ENCODE measurements at regions not wholly inside any gene's neighbourhood (a gene's known extent, or its start where the extent isn't known, plus 50 kb on each side); places are given as distances from the start of the nearest gene placed in this dataset.

DNA sequence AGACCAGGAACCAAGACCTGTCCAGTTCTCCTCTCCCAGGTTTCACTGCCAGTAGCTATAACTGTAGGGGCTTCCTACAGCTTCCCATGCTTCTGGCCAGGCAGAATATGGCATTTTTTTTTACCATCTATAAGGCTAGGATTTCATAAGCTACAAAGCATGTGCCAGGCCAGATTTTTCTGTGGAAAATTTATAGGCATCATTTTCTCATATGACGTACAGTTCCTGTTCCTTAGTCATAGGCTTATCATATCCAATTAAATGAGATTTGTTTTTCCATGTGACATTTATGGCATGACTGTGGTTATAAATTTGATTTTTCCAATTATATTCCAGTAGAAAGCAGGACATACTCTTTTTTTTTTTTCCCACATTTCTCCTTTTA lies 208.6 kb upstream of the NPY start:
- Histone ChIP-seq H2AFZ (ENCODE audit: low read depth) (no peak overlapping the region), H3K27me3 (ENCODE audit: insufficient read depth) (no peaks in the 10 kb centered on the region), H3K9me3 (no peaks in the 10 kb centered on the region), H3F3A (replicated peaks; ENCODE audit: insufficient read depth) (no peaks in the 10 kb centered on the region), H3K4me1 (ENCODE audit: control insufficient read depth in 1 of 2, insufficient read depth in 2 of 2, low read depth in 1 of 2, low read length in 1 of 2) (peaks cover 0 to 4% of the 10 kb centered on the region in 2 experiments; a peak in 2 of 4 replicates), H3K4me2 (no peak overlapping the region), H3K4me3 (ENCODE audit: low read depth in 2 of 2, low read length in 1 of 2) (no peak overlapping the region), H3K79me2 (ENCODE audit: insufficient read depth) (no peaks in the 10 kb centered on the region), H3K9me2 (no peaks in the 10 kb centered on the region), H3K36me3 (replicated peaks in 1 of 2; ENCODE audit: control insufficient read depth in 1 of 2, insufficient read depth in 2 of 2, low read length in 1 of 2) (no peaks in the 10 kb centered on the region), H3K27ac (ENCODE audit: low read depth in 2 of 2, low read length in 1 of 2) (no peak overlapping the region), H3K9ac (no peak overlapping the region), H4K20me1 (ENCODE audit: insufficient read depth) (no peaks in the 10 kb centered on the region)
- WGBS (ENCODE audit: low lambda C conversion rate), result 19% methylated on average over 1 of the region's 1 CpG
- DNase-seq, result no peak
- ChIA-PET CTCF (interaction anchor here (0.6 to 1.0 kb wide), 2 partner anchors 137 to 209 kb away, joined by 3 read pairs; no protein-coding TSS in a partner anchor), POLR2A (no interaction called here)
- TF ChIP-seq NRF1 (IDR thresholded peaks at IDR 0.05; ENCODE audit: low read depth, low read length) (no peak), JUND (IDR thresholded peaks at IDR 0.05) (0 out of 2 replicates have a peak, but pooled peaks have one; percentile 26), POLR2AphosphoS5 (IDR thresholded peaks at IDR 0.05; ENCODE audit: low read depth, low read length) (no peak; the same call in 1 of the 2 replicates)
- TF ChIP-seq, protein P1, sequence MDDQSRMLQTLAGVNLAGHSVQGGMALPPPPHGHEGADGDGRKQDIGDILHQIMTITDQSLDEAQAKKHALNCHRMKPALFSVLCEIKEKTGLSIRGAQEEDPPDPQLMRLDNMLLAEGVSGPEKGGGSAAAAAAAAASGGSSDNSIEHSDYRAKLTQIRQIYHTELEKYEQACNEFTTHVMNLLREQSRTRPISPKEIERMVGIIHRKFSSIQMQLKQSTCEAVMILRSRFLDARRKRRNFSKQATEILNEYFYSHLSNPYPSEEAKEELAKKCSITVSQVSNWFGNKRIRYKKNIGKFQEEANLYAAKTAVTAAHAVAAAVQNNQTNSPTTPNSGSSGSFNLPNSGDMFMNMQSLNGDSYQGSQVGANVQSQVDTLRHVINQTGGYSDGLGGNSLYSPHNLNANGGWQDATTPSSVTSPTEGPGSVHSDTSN (IDR thresholded peaks at IDR 0.05), result peak; percentile 74

DNA sequence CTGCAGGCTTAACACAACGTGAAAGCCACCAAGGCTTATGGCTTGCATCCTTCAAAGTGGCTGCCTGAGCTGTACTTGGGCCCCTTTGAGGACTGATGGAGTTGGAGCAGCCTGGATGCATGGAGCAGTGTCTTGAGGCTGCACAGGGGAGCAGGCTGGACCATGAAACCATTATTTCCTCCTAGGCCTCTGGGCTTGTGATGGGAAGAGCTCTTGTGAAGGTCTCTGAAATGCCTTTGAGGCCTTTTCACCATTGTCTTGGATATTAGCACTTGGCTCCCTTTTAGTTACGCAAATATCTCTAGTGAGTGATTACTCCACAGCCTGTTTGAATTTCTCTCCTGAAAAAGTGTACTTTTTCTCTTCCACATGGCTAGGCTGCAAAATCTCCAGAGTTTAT lies 201.2 kb upstream of the NPY start:
- H3K9me3 ChIP-seq, result no peaks in the 10 kb centered on the region
- H3K27ac ChIP-seq (ENCODE audit: low read depth in 2 of 2, low read length in 1 of 2), result no peak overlapping the region
- DNase-seq, result no peak
- H3K36me3 ChIP-seq (replicated peaks in 1 of 2; ENCODE audit: control insufficient read depth in 1 of 2, insufficient read depth in 2 of 2, low read length in 1 of 2), result no peaks in the 10 kb centered on the region
- H3K4me3 ChIP-seq (ENCODE audit: low read depth in 2 of 2, low read length in 1 of 2), result no peak overlapping the region
- no peak overlapping the region for H3K9ac ChIP-seq
- no peaks in the 10 kb centered on the region for H4K20me1 ChIP-seq (ENCODE audit: insufficient read depth)
- no peaks in the 10 kb centered on the region for H3F3A ChIP-seq (replicated peaks; ENCODE audit: insufficient read depth)
- H3K79me2 ChIP-seq (ENCODE audit: insufficient read depth), result no peaks in the 10 kb centered on the region
- TF ChIP-seq, protein P2, sequence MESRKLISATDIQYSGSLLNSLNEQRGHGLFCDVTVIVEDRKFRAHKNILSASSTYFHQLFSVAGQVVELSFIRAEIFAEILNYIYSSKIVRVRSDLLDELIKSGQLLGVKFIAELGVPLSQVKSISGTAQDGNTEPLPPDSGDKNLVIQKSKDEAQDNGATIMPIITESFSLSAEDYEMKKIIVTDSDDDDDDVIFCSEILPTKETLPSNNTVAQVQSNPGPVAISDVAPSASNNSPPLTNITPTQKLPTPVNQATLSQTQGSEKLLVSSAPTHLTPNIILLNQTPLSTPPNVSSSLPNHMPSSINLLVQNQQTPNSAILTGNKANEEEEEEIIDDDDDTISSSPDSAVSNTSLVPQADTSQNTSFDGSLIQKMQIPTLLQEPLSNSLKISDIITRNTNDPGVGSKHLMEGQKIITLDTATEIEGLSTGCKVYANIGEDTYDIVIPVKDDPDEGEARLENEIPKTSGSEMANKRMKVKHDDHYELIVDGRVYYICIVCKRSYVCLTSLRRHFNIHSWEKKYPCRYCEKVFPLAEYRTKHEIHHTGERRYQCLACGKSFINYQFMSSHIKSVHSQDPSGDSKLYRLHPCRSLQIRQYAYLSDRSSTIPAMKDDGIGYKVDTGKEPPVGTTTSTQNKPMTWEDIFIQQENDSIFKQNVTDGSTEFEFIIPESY (IDR thresholded peaks at IDR 0.05; ENCODE audit: borderline replicate concordance, low read depth), result no peak
- H3K9me2 ChIP-seq, result no peaks in the 10 kb centered on the region
- POLR2A ChIA-PET, result no interaction called here
- WGBS (ENCODE audit: low lambda C conversion rate), result 34% methylated on average over 2 of the region's 2 CpGs
- no peaks in the 10 kb centered on the region for H3K4me1 ChIP-seq (ENCODE audit: control insufficient read depth in 1 of 2, insufficient read depth in 2 of 2, low read depth in 1 of 2, low read length in 1 of 2)
- CTCF ChIA-PET, result interaction anchor here (0.6 kb wide), 1 partner anchor 583 kb away, joined by 3 read pairs; no protein-coding TSS in a partner anchor
- no peak overlapping the region for H2AFZ ChIP-seq (ENCODE audit: low read depth)
- no peaks in the 10 kb centered on the region for H3K27me3 ChIP-seq (ENCODE audit: insufficient read depth)
- H3K4me2 ChIP-seq, result no peak overlapping the region

DNA sequence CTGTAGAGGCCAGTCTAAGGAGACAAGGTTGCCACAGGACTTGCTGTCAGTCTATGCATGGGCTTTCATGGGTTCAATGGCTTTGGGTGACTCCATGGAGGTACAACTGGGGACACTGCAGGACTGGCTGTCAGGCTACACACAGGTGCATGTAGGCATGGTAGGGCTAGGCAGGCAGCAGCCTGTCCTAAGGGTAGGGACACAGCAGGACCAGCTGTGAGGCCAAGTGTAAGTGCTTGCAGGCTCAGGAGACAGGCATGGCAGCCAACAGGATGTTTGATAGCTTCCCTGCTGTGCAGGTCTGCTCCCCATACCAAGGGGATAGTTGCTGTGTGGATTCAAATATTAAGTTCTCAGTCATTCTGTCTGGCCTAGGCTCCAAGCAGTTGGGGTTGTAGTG lies 181.0 kb upstream of the NPY start:
- no peaks in the 10 kb centered on the region for H3K27me3 ChIP-seq (ENCODE audit: insufficient read depth)
- no peak overlapping the region for H2AFZ ChIP-seq (ENCODE audit: low read depth)
- CTCF ChIA-PET, result no interaction called here
- no peak for DNase-seq
- no peak overlapping the region for H3K4me3 ChIP-seq (ENCODE audit: low read depth in 2 of 2, low read length in 1 of 2)
- H3K4me1 ChIP-seq (ENCODE audit: control insufficient read depth in 1 of 2, insufficient read depth in 2 of 2, low read depth in 1 of 2, low read length in 1 of 2), result no peaks in the 10 kb centered on the region
- no peak overlapping the region for H3K4me2 ChIP-seq
- no peaks in the 10 kb centered on the region for H3F3A ChIP-seq (replicated peaks; ENCODE audit: insufficient read depth)
- no peak for TF ChIP-seq GATA2 (CRISPR knock-in tag; IDR thresholded peaks at IDR 0.05)
- TF ChIP-seq JUND (IDR thresholded peaks at IDR 0.05), result no peak
- TF ChIP-seq ELF1 (IDR thresholded peaks at IDR 0.05), result no peak
- no peak for TF ChIP-seq POLR2AphosphoS5 (IDR thresholded peaks at IDR 0.05; ENCODE audit: low read depth, low read length)
- TF ChIP-seq, protein P3, sequence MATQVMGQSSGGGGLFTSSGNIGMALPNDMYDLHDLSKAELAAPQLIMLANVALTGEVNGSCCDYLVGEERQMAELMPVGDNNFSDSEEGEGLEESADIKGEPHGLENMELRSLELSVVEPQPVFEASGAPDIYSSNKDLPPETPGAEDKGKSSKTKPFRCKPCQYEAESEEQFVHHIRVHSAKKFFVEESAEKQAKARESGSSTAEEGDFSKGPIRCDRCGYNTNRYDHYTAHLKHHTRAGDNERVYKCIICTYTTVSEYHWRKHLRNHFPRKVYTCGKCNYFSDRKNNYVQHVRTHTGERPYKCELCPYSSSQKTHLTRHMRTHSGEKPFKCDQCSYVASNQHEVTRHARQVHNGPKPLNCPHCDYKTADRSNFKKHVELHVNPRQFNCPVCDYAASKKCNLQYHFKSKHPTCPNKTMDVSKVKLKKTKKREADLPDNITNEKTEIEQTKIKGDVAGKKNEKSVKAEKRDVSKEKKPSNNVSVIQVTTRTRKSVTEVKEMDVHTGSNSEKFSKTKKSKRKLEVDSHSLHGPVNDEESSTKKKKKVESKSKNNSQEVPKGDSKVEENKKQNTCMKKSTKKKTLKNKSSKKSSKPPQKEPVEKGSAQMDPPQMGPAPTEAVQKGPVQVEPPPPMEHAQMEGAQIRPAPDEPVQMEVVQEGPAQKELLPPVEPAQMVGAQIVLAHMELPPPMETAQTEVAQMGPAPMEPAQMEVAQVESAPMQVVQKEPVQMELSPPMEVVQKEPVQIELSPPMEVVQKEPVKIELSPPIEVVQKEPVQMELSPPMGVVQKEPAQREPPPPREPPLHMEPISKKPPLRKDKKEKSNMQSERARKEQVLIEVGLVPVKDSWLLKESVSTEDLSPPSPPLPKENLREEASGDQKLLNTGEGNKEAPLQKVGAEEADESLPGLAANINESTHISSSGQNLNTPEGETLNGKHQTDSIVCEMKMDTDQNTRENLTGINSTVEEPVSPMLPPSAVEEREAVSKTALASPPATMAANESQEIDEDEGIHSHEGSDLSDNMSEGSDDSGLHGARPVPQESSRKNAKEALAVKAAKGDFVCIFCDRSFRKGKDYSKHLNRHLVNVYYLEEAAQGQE (IDR thresholded peaks at IDR 0.05; ENCODE audit: low read depth, low read length), result no peak
- no peak for TF ChIP-seq RFX5 (IDR thresholded peaks at IDR 0.05; ENCODE audit: low read length)
- TF ChIP-seq TAF1 (IDR thresholded peaks at IDR 0.05; ENCODE audit: borderline replicate concordance, low read depth, low read length), result no peak
- TF ChIP-seq, protein P1 (IDR thresholded peaks at IDR 0.05), result no peak
- TF ChIP-seq RCOR1 (IDR thresholded peaks at IDR 0.05; ENCODE audit: low read length), result no peak
- no peak for TF ChIP-seq SIN3A (IDR thresholded peaks at IDR 0.05; ENCODE audit: borderline replicate concordance, low read depth, low read length)
- TF ChIP-seq, protein P4, sequence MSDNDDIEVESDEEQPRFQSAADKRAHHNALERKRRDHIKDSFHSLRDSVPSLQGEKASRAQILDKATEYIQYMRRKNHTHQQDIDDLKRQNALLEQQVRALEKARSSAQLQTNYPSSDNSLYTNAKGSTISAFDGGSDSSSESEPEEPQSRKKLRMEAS (IDR thresholded peaks at IDR 0.05; ENCODE audit: low read depth), result no peak
- H3K36me3 ChIP-seq (replicated peaks in 1 of 2; ENCODE audit: control insufficient read depth in 1 of 2, insufficient read depth in 2 of 2, low read length in 1 of 2), result no peaks in the 10 kb centered on the region
- no peak overlapping the region for H3K27ac ChIP-seq (ENCODE audit: low read depth in 2 of 2, low read length in 1 of 2)
- POLR2A ChIA-PET, result no interaction called here
- no peaks in the 10 kb centered on the region for H3K9me2 ChIP-seq
- H3K79me2 ChIP-seq (ENCODE audit: insufficient read depth), result no peaks in the 10 kb centered on the region
- H3K9ac ChIP-seq, result no peak overlapping the region
- H4K20me1 ChIP-seq (ENCODE audit: insufficient read depth), result no peaks in the 10 kb centered on the region
- no peaks in the 10 kb centered on the region for H3K9me3 ChIP-seq

All from SK-N-SH (cell line).